ENCODE measurements at regions not wholly inside any gene's neighbourhood (a gene's known extent, or its start where the extent isn't known, plus 50 kb on each side); places are given as distances from the start of the nearest gene placed in this dataset.

- Histone ChIP-seq H3K4me1 (ENCODE audit: insufficient read depth, low read length) (peaks cover 3% of the 10 kb centered on the region; the same call in 1 of the 2 replicates), H3K4me3 (ENCODE audit: low read depth in 1 of 2, low read length in 2 of 2) (no peak overlapping the region), H2AFZ (ENCODE audit: low read depth, low read length) (no peak overlapping the region), H3K9me3 (ENCODE audit: insufficient read depth, low read length, severe bottlenecking) (no peaks in the 10 kb centered on the region), H3K79me2 (ENCODE audit: insufficient read depth, low read length) (no peaks in the 10 kb centered on the region), H4K20me1 (ENCODE audit: insufficient read depth, low read length) (no peaks in the 10 kb centered on the region), H3K4me2 (ENCODE audit: insufficient read depth, low read length) (no peak overlapping the region), H3K27me3 (ENCODE audit: insufficient read depth, low read length, poor library complexity) (peaks cover 8% of the 10 kb centered on the region), H3K36me3 (ENCODE audit: insufficient read depth, low read length) (no peaks in the 10 kb centered on the region), H3K9ac (ENCODE audit: low read depth, low read length) (no peak overlapping the region), H3K27ac (ENCODE audit: low read length) (no peak overlapping the region)
- no peak for TF ChIP-seq CTCF (IDR thresholded peaks at IDR 0.05; ENCODE audit: borderline replicate concordance, extremely low read depth, low read length, poor library complexity, severe bottlenecking)
- no peak for TF ChIP-seq EZH2 (IDR thresholded peaks at IDR 0.05; ENCODE audit: borderline replicate concordance, low read depth, low read length, severe bottlenecking)
- ATAC-seq (ENCODE audit: insufficient read depth, low read depth) (peak; percentile 72), DNase-seq (peak; percentile 8)
Measured at GRCh38 chr15:95298729-95299128, 1031.8 kb upstream of the NR2F2 start.

GRCh38 chr15:95300958-95301357 is 1029.5 kb upstream of the NR2F2 start:
- no peak overlapping the region for H3K4me3 ChIP-seq (ENCODE audit: low read depth in 1 of 2, low read length in 2 of 2)
- TF ChIP-seq EZH2 (IDR thresholded peaks at IDR 0.05; ENCODE audit: borderline replicate concordance, low read depth, low read length, severe bottlenecking), result no peak
- TF ChIP-seq CTCF (IDR thresholded peaks at IDR 0.05; ENCODE audit: borderline replicate concordance, extremely low read depth, low read length, poor library complexity, severe bottlenecking), result no peak
- no peak overlapping the region for H3K9ac ChIP-seq (ENCODE audit: low read depth, low read length)
- no peaks in the 10 kb centered on the region for H3K27me3 ChIP-seq (ENCODE audit: insufficient read depth, low read length, poor library complexity)
- H3K4me1 ChIP-seq (ENCODE audit: insufficient read depth, low read length), result peaks cover 3% of the 10 kb centered on the region; the same call in 1 of the 2 replicates
- no peak overlapping the region for H3K4me2 ChIP-seq (ENCODE audit: insufficient read depth, low read length)
- no peaks in the 10 kb centered on the region for H4K20me1 ChIP-seq (ENCODE audit: insufficient read depth, low read length)
- H3K36me3 ChIP-seq (ENCODE audit: insufficient read depth, low read length), result no peaks in the 10 kb centered on the region
- H3K79me2 ChIP-seq (ENCODE audit: insufficient read depth, low read length), result no peaks in the 10 kb centered on the region
- H2AFZ ChIP-seq (ENCODE audit: low read depth, low read length), result no peak overlapping the region
- H3K9me3 ChIP-seq (ENCODE audit: insufficient read depth, low read length, severe bottlenecking), result no peaks in the 10 kb centered on the region
- no peak for DNase-seq
- no peak for ATAC-seq (ENCODE audit: insufficient read depth, low read depth)
- H3K27ac ChIP-seq (ENCODE audit: low read length), result no peak overlapping the region

- no peaks in the 10 kb centered on the region for H3K27me3 ChIP-seq (ENCODE audit: insufficient read depth, low read length, poor library complexity)
- no peak for ATAC-seq (ENCODE audit: insufficient read depth, low read depth)
Measured at GRCh38 chr15:95302206-95302605, 1028.3 kb upstream of the NR2F2 start.

More at GRCh38 chr15:95302206-95302605, 1028.3 kb upstream of the NR2F2 start:
- no peaks in the 10 kb centered on the region for H3K9me3 ChIP-seq (ENCODE audit: insufficient read depth, low read length, severe bottlenecking)
- H3K9ac ChIP-seq (ENCODE audit: low read depth, low read length), result no peak overlapping the region
- no peaks in the 10 kb centered on the region for H3K79me2 ChIP-seq (ENCODE audit: insufficient read depth, low read length)
- H3K27ac ChIP-seq (ENCODE audit: low read length), result no peak overlapping the region
- H3K36me3 ChIP-seq (ENCODE audit: insufficient read depth, low read length), result no peaks in the 10 kb centered on the region
- no peak for DNase-seq
- H3K4me3 ChIP-seq (ENCODE audit: low read depth in 1 of 2, low read length in 2 of 2), result no peak overlapping the region
- TF ChIP-seq CTCF (IDR thresholded peaks at IDR 0.05; ENCODE audit: borderline replicate concordance, extremely low read depth, low read length, poor library complexity, severe bottlenecking) (no peak), EZH2 (IDR thresholded peaks at IDR 0.05; ENCODE audit: borderline replicate concordance, low read depth, low read length, severe bottlenecking) (no peak)
- H3K4me2 ChIP-seq (ENCODE audit: insufficient read depth, low read length), result no peak overlapping the region
- peaks cover 3% of the 10 kb centered on the region; the same call in 1 of the 2 replicates for H3K4me1 ChIP-seq (ENCODE audit: insufficient read depth, low read length)
- H2AFZ ChIP-seq (ENCODE audit: low read depth, low read length), result no peak overlapping the region
- H4K20me1 ChIP-seq (ENCODE audit: insufficient read depth, low read length), result no peaks in the 10 kb centered on the region
